ENCODE measurements at regions not wholly inside any gene's neighbourhood (a gene's known extent, or its start where the extent isn't known, plus 50 kb on each side); places are given as distances from the start of the nearest gene placed in this dataset.
"Not testable (repeated sequence)": the region's sequence is repeated elsewhere in the genome, so short reads cannot be mapped to it uniquely, and the experiment has no call there.

DNA sequence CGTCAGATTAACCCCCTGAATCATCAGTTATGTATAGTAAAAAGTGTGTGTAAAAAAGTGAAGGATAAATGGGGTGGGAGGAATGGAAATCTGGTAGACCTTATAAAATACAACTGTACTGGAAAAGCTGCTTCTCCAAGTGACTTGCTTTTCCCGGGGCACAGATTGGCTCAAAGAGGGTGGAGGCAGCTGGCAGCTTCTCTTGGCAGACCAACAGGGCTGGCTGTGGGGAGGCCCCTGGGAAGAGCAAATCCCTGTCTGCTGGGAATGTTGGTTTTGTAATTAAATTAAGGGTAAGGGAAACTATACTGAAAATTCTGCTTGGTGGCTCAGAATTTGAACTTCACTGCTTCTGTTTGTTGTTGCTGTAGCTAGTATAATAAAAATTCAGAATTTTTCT is 154.2 kb upstream of the DLX2 start:
- Histone ChIP-seq H3K27ac (replicated peaks in 1 of 4) (no peak overlapping the region), H3K4me1 (peaks cover 0 to 3% (median under 1%) of the 10 kb centered on the region in 4 donors), H3K27me3 (peaks cover 0 to 5% (median 0%) of the 10 kb centered on the region in 4 donors), H3K4me3 (no peak overlapping the region), H3K9me3 (no peaks in the 10 kb centered on the region), H3K36me3 (no peaks in the 10 kb centered on the region)
- TF ChIP-seq EP300 (IDR thresholded peaks at IDR 0.05), result no peak
- TF ChIP-seq POLR2AphosphoS5 (IDR thresholded peaks at IDR 0.05), result no peak
- TF ChIP-seq, protein P1, sequence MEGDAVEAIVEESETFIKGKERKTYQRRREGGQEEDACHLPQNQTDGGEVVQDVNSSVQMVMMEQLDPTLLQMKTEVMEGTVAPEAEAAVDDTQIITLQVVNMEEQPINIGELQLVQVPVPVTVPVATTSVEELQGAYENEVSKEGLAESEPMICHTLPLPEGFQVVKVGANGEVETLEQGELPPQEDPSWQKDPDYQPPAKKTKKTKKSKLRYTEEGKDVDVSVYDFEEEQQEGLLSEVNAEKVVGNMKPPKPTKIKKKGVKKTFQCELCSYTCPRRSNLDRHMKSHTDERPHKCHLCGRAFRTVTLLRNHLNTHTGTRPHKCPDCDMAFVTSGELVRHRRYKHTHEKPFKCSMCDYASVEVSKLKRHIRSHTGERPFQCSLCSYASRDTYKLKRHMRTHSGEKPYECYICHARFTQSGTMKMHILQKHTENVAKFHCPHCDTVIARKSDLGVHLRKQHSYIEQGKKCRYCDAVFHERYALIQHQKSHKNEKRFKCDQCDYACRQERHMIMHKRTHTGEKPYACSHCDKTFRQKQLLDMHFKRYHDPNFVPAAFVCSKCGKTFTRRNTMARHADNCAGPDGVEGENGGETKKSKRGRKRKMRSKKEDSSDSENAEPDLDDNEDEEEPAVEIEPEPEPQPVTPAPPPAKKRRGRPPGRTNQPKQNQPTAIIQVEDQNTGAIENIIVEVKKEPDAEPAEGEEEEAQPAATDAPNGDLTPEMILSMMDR (IDR thresholded peaks at IDR 0.05), result no peak
- no peak for DNase-seq (ENCODE audit: extremely low spot score)
- 54% methylated on average over 2 of the region's 2 CpGs for WGBS
- intact Hi-C loops (cut with DNase I), result no loop called here

DNA sequence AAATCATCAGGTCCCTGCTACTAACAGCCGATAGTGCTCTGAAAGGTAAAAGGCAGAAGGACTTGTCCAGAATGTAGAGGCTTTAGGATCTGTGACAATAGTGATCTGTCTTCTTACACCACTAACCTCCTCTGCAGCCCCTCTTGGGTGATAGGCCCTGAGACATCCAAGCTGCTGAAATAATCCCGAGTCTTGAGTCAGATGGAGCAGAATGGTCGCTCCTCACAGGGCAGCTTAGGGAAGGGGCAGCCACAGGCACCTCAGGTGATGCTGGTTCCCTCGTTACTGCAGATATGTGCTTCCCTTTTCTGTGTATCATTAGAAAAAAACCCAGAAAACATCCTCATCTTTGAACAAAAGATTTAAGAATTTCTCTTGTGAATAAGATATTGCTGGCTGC is 157.1 kb upstream of the DLX2 start:
- Histone ChIP-seq H3K4me3 (no peak overlapping the region), H3K27me3 (peaks cover 0 to 5% (median 0%) of the 10 kb centered on the region in 4 donors), H3K36me3 (no peaks in the 10 kb centered on the region), H3K27ac (replicated peaks in 1 of 4) (no peak overlapping the region), H3K9me3 (no peaks in the 10 kb centered on the region), H3K4me1 (no peaks in the 10 kb centered on the region)
- TF ChIP-seq POLR2AphosphoS5 (IDR thresholded peaks at IDR 0.05), result no peak
- TF ChIP-seq, protein P1 (IDR thresholded peaks at IDR 0.05), result no peak
- TF ChIP-seq POLR2A (IDR thresholded peaks at IDR 0.05; ENCODE audit: low read depth), result no peak
- no peak for TF ChIP-seq EP300 (IDR thresholded peaks at IDR 0.05)
- intact Hi-C loops (cut with DNase I), result no loop called here
- 61% methylated on average over 4 of the region's 4 CpGs for WGBS
- no peak for DNase-seq (ENCODE audit: extremely low spot score)

DNA sequence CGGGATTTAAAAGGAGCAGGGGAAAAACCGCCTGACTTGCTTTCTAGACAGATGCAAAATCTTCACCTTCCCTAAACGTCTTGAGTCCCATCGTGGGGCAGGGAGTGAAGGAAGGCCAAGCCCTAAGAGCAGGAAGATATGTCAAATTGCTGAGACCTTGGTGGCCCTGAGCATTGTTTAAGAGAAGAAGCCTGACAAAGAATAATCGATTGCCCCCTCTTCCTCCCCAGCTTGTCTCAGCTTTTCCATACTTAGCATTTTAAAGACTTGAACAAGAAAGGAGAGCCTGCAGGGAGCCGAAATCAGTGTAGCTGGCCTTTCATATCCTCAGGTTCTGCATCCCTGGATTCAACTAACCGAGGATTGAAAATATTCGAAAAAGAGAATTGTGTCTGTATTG is 157.6 kb upstream of the DLX2 start:
- Histone ChIP-seq H3K27ac (replicated peaks in 1 of 4) (no peak overlapping the region), H3K4me3 (no peak overlapping the region), H3K27me3 (peaks cover 0 to 5% (median 0%) of the 10 kb centered on the region in 4 donors), H3K36me3 (no peaks in the 10 kb centered on the region), H3K4me1 (no peaks in the 10 kb centered on the region), H3K9me3 (no peaks in the 10 kb centered on the region)
- WGBS, result 68% methylated on average over 8 of the region's 8 CpGs
- no peak for TF ChIP-seq POLR2AphosphoS5 (IDR thresholded peaks at IDR 0.05)
- TF ChIP-seq POLR2A (IDR thresholded peaks at IDR 0.05; ENCODE audit: low read depth), result no peak
- TF ChIP-seq, protein P1 (IDR thresholded peaks at IDR 0.05), result no peak
- TF ChIP-seq EP300 (IDR thresholded peaks at IDR 0.05), result no peak
- intact Hi-C loops (cut with DNase I), result no loop called here
- DNase-seq (ENCODE audit: extremely low spot score), result no peak

DNA sequence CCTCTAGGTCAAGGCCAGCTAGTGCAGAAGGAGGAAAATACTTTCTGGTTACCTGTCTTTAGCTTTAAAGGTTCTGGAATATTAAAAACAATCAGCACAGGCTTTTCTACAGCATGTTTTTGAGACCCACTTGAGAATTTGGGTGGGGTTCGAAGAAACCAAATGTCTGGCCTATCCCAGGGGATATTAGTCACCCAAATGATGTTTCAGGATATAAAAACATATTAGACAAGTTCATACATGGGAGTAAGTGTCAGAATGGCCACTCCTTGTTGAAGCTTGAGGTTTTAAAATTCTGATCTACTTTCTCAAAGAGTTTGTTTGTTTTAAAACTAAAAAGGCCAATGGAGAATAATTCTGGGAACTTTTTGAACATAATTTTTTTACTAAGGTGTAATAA is 158.6 kb upstream of the DLX2 start:
- H3K4me3 ChIP-seq, result no peak overlapping the region
- TF ChIP-seq POLR2A (IDR thresholded peaks at IDR 0.05; ENCODE audit: low read depth), result no peak
- TF ChIP-seq, protein P1 (IDR thresholded peaks at IDR 0.05), result no peak
- no peak for TF ChIP-seq EP300 (IDR thresholded peaks at IDR 0.05)
- no peak for TF ChIP-seq POLR2AphosphoS5 (IDR thresholded peaks at IDR 0.05)
- no peak overlapping the region for H3K27ac ChIP-seq (replicated peaks in 1 of 4)
- no peaks in the 10 kb centered on the region for H3K36me3 ChIP-seq
- DNase-seq (ENCODE audit: extremely low spot score), result no peak
- peaks cover 0 to 5% (median 0%) of the 10 kb centered on the region in 4 donors for H3K27me3 ChIP-seq
- 84% methylated on average over 1 of the region's 1 CpG for WGBS
- no peaks in the 10 kb centered on the region for H3K9me3 ChIP-seq
- no peaks in the 10 kb centered on the region for H3K4me1 ChIP-seq
- intact Hi-C loops (cut with DNase I), result no loop called here

DNA sequence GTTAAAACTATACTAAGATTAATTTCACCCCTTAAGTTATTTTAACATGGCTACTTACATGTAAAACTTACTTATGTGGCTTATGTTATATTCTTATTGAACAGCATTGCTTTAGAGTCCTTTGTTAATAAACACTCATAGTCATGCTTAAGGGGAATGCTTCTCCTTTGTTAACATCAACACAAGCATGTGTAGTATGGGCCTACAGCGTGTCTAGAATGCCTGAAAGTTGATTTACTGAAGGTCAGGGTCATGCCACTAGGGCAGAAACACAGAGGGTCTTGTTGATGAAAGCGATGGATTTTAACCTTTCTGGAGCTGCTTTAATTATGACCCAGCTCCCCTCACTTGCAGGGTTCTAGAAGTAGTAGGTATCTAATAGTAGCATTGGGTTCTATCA is 159.8 kb upstream of the DLX2 start:
- no peaks in the 10 kb centered on the region for H3K36me3 ChIP-seq
- 76% methylated on average over 2 of the region's 2 CpGs for WGBS
- H3K27me3 ChIP-seq, result peaks cover 0 to 5% (median 0%) of the 10 kb centered on the region in 4 donors
- no peaks in the 10 kb centered on the region for H3K9me3 ChIP-seq
- no peak for DNase-seq (ENCODE audit: extremely low spot score)
- H3K27ac ChIP-seq (replicated peaks in 1 of 4), result no peak overlapping the region
- H3K4me3 ChIP-seq, result no peak overlapping the region
- intact Hi-C loops (cut with DNase I), result no loop called here
- no peaks in the 10 kb centered on the region for H3K4me1 ChIP-seq
- TF ChIP-seq POLR2AphosphoS5 (IDR thresholded peaks at IDR 0.05), result no peak
- no peak for TF ChIP-seq EP300 (IDR thresholded peaks at IDR 0.05)
- TF ChIP-seq, protein P1 (IDR thresholded peaks at IDR 0.05), result no peak
- TF ChIP-seq POLR2A (IDR thresholded peaks at IDR 0.05; ENCODE audit: low read depth), result no peak

DNA sequence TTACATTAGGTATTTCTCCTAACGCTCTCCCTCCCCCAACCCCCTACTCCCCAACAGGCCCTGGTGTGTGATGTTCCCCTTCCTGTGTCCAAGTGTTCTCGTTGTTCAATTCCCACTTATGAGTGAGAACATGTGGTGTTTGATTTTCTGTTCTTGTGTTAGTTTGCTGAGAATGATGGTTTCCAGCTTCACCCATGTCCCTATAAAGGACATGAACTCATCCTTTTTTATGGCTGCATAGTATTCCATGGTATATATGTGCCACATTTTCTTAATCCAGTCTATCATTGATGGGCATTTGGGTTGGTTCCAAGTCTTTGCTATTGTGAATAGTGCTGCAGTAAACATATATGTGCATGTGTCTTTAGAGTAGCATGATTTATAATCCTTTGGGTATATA is 162.1 kb upstream of the DLX2 start:
- intact Hi-C loops (cut with DNase I); H3K4me1 ChIP-seq; H3K27me3 ChIP-seq; H3K9me3 ChIP-seq; DNase-seq (ENCODE audit: extremely low spot score); H3K36me3 ChIP-seq; H3K4me3 ChIP-seq; H3K27ac ChIP-seq (replicated peaks in 1 of 4): not testable (repeated sequence)
- WGBS, result 86% methylated on average over 2 of the region's 2 CpGs

DNA sequence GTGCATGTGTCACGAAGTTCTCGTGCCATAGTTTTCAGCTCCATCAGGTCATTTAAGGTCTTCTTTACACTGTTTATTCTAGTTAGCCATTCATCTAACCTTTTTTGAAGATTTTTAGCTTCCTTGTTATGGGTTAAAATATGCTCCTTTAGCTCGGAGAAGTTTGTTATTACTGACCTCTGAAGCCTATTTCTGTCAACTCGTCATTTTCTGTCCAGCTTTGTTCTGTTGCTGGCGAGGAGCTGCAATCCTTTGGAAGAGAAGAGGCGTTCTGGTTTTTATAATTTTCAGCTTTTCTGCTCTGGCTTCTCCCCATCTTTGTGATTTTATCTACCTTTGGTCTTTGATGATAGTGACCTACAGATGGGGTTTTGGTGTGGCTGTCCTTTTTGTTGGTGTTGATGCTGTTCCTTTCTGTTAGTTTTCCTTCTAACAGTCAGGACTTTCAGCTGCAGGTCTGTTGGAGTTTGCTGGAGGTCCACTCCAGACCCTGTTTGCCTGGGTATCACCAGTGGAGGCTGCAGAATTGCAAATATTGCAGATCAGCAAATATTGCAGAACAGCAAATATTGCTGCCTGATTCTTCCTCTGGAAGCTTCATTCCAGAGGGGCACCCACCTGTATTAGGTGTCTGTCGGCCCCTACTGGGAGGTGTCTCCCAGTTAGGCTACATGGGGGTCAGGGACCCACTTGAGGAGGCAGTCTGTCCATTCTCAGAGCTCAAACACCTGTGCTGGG is 157.7 kb upstream of the ITGA6 start:
- DNase-seq (ENCODE audit: extremely low spot score); H3K9me3 ChIP-seq; intact Hi-C loops (cut with DNase I): not testable (repeated sequence)

More for the DNA sequence above, 157.7 kb upstream of the ITGA6 start:
- 57% methylated on average over 7 of the region's 7 CpGs for WGBS
- not testable (repeated sequence) for H3K27me3 ChIP-seq; H3K4me3 ChIP-seq; H3K36me3 ChIP-seq; H3K27ac ChIP-seq (replicated peaks in 1 of 4); H3K4me1 ChIP-seq
